Subcutaneous abdominal adipose tissue (tissue), 5 donors: ENCODE measurements at regions not wholly inside any gene's neighbourhood (a gene's known extent, or its start where the extent isn't known, plus 50 kb on each side); places are given as distances from the start of the nearest gene placed in this dataset.

Experiments
- H3K27ac ChIP-seq: one replicate; pipeline ENCODE4 v1.7.0; 2013; ENCODE audit warnings: low read depth, mild to moderate bottlenecking, inconsistent platforms, low read length, moderate library complexity
- H3K27me3 ChIP-seq, 5 donors: one replicate each; pipeline ENCODE4 v1.7.0; 2013; ENCODE audit warnings: low read length in 5 of 5, inconsistent platforms in 1 of 5; ENCODE audit not compliant: control insufficient read depth in 5 of 5, insufficient read depth in 4 of 5
- H3K36me3 ChIP-seq, 5 donors: one replicate each; pipeline ENCODE4 v1.7.0; 2013; ENCODE audit warnings: low read length in 5 of 5; ENCODE audit not compliant: control insufficient read depth in 5 of 5, insufficient read depth in 5 of 5
- H3K4me1 ChIP-seq, 5 donors: one replicate each; pipeline ENCODE4 v1.7.0; 2013; ENCODE audit warnings: low read length in 5 of 5, mild to moderate bottlenecking in 3 of 5, moderate library complexity in 1 of 5; ENCODE audit not compliant: control insufficient read depth in 5 of 5, insufficient read depth in 5 of 5
- H3K4me3 ChIP-seq, 5 donors: one replicate each; pipeline ENCODE4 v1.7.0; 2013; ENCODE audit warnings: low read length in 5 of 5, low read depth in 1 of 5
- H3K9ac ChIP-seq, 5 donors: one replicate each; pipeline ENCODE4 v1.7.0; 2013; ENCODE audit warnings: low read length in 5 of 5, mild to moderate bottlenecking in 4 of 5, moderate library complexity in 3 of 5
- H3K9me3 ChIP-seq, 5 donors: one replicate each; pipeline ENCODE4 v1.7.0; 2013; ENCODE audit warnings: low read length in 5 of 5; ENCODE audit not compliant: control insufficient read depth in 5 of 5
- donor health status: healthy.
- donor health status: healthy.
- donor health status: healthy.
- donor health status: healthy.
- donor health status: healthy.

- Histone ChIP-seq H3K9me3 (no peaks in the 10 kb centered on the region), H3K4me3 (no peak overlapping the region), H3K27me3 (peaks cover 0 to 5% (median 0%) of the 10 kb centered on the region in 5 donors), H3K4me1 (no peaks in the 10 kb centered on the region), H3K9ac (no peak overlapping the region), H3K27ac (no peak overlapping the region), H3K36me3 (no peaks in the 10 kb centered on the region)
These were observed 61.5 kb upstream of the TPM1 start for GRCh38 chr15:62981071-62981470.

DNA sequence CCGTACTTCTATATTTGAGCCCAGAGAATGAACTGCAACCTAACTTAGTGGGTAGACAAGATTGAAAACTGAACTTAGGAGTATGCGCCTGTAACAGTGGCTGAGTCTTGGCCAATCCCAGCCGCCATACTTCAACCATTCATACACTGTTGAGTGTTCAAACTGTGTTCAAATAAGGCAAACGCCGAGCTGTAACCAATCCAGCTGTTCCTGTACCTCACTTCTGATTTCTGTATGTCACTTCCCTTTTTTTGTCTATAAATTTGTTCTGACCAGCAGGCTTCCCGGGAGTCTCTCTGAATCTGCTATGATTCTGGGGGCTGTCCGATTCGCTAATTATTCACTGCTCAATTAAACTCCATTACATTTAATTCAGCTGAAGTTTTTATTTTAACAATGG is 58.6 kb upstream of the TPM1 start:
- Histone ChIP-seq H3K4me1 (no peaks in the 10 kb centered on the region), H3K36me3 (no peaks in the 10 kb centered on the region), H3K4me3 (no peak overlapping the region), H3K9ac (no peak overlapping the region), H3K27me3 (peaks cover 0 to 5% (median 0%) of the 10 kb centered on the region in 5 donors), H3K27ac (no peak overlapping the region), H3K9me3 (no peaks in the 10 kb centered on the region)

DNA sequence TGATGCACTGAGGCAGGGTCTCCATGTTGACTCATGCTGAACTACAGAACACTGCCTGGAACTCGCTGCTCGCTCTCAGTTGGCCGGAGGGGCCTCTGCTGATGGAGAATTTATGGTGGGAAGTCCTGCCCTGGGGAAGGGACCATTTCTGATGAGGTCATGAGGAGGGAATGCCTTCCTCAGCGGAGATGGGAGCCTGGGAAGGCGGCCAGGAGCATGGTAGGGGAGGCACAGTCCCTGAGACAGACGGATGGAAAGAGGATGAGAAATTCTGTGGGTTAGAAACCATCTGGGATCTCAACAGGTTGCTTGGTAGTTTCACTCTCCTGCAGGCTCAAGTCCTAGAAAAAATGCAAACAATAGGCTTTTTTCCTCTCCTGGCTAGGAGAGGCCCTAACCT is 56.8 kb upstream of the TPM1 start:
- Histone ChIP-seq H3K9me3 (no peaks in the 10 kb centered on the region), H3K27me3 (peaks cover 0 to 5% (median 0%) of the 10 kb centered on the region in 5 donors), H3K4me1 (no peaks in the 10 kb centered on the region), H3K27ac (no peak overlapping the region), H3K9ac (no peak overlapping the region), H3K4me3 (no peak overlapping the region), H3K36me3 (no peaks in the 10 kb centered on the region)

- peaks cover 0 to 5% (median 0%) of the 10 kb centered on the region in 5 donors for H3K27me3 ChIP-seq
- H3K9ac ChIP-seq, result no peak overlapping the region
- no peaks in the 10 kb centered on the region for H3K9me3 ChIP-seq
- no peaks in the 10 kb centered on the region for H3K4me1 ChIP-seq
- H3K36me3 ChIP-seq, result no peaks in the 10 kb centered on the region
- H3K4me3 ChIP-seq, result no peak overlapping the region
- H3K27ac ChIP-seq, result no peak overlapping the region
These were observed 55.6 kb upstream of the TPM1 start for GRCh38 chr15:62986948-62987347.

DNA sequence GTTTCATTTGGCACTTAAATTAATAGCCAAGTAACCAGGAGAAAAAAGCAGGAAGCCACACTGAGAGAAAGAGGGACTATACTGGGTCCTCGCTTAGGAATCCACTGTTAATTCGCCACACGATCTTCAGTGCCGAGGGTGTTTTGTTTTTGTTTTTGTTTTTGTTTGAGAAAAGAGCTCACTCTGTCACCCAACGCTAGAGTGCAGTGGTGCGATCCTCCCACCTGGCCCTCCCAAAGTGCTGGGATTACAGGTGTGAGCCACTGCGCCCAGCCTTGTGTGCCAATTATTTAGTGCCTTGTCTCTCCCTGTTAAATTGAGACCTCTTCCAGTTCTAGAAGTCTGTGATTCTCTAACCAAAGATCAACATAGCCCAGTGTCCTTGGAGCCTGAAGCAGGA is 53.8 kb upstream of the TPM1 start:
- peaks cover 0 to 5% (median 0%) of the 10 kb centered on the region in 5 donors for H3K27me3 ChIP-seq
- no peak overlapping the region for H3K27ac ChIP-seq
- H3K36me3 ChIP-seq, result no peaks in the 10 kb centered on the region
- no peak overlapping the region for H3K9ac ChIP-seq
- H3K4me3 ChIP-seq, result no peak overlapping the region
- H3K9me3 ChIP-seq, result no peaks in the 10 kb centered on the region
- no peaks in the 10 kb centered on the region for H3K4me1 ChIP-seq

- Histone ChIP-seq H3K9me3 (no peaks in the 10 kb centered on the region), H3K27ac (no peak overlapping the region), H3K27me3 (peaks cover 0 to 5% (median 0%) of the 10 kb centered on the region in 5 donors), H3K36me3 (no peaks in the 10 kb centered on the region), H3K4me1 (no peaks in the 10 kb centered on the region), H3K9ac (no peak overlapping the region), H3K4me3 (no peak overlapping the region)
These were observed 53.0 kb upstream of the TPM1 start for GRCh38 chr15:62989366-62990055.

- Histone ChIP-seq H3K4me3 (no peak overlapping the region), H3K36me3 (no peaks in the 10 kb centered on the region), H3K27me3 (no peaks in the 10 kb centered on the region), H3K27ac (no peak overlapping the region), H3K9me3 (no peaks in the 10 kb centered on the region), H3K9ac (no peak overlapping the region), H3K4me1 (no peaks in the 10 kb centered on the region)
These were observed 50.8 kb upstream of the TPM1 start for GRCh38 chr15:62991698-62992097.

- no peak overlapping the region for H3K9ac ChIP-seq
- no peaks in the 10 kb centered on the region for H3K36me3 ChIP-seq
- no peak overlapping the region for H3K4me3 ChIP-seq
- H3K27me3 ChIP-seq, result no peaks in the 10 kb centered on the region
- H3K9me3 ChIP-seq, result no peaks in the 10 kb centered on the region
- H3K4me1 ChIP-seq, result no peaks in the 10 kb centered on the region
- H3K27ac ChIP-seq, result no peak overlapping the region
These were observed 50.2 kb upstream of the TPM1 start for GRCh38 chr15:62992302-62992701.
